ENCODE measurements at regions not wholly inside any gene's neighbourhood (a gene's known extent, or its start where the extent isn't known, plus 50 kb on each side); places are given as distances from the start of the nearest gene placed in this dataset.

GRCh38 chr12:11962860-11963259, 107.9 kb upstream of the BCL2L14 start:
- peaks cover 24% of the 10 kb centered on the region for H3K4me1 ChIP-seq (ENCODE audit: control insufficient read depth, extremely low read depth, insufficient read depth, low read length)
- H3K79me2 ChIP-seq (ENCODE audit: control insufficient read depth, insufficient read depth, low read length): no peaks in the 10 kb centered on the region
- no peak overlapping the region for H3K27ac ChIP-seq (ENCODE audit: insufficient read depth, low read depth, low read length)
- no peaks in the 10 kb centered on the region for H3K9me1 ChIP-seq (replicated peaks; ENCODE audit: control insufficient read depth, extremely low read depth, insufficient read depth, low read length)
- DNase-seq (ENCODE audit: low read depth, low spot score) (no peak), FAIRE-seq (no peak)
- CTCF ChIA-PET: interaction anchor here (0.8 kb wide), 1 partner anchor 16 kb away, joined by 3 read pairs; no protein-coding TSS in a partner anchor
- no TSS peak for BruUV-seq (replicated peaks)
- dilution Hi-C loops (cut with MboI; ENCODE audit: extremely low pct_ligation_motif_present, low sequenced_read_pairs): no loop called here
- no peak overlapping the region for H2AFZ ChIP-seq (ENCODE audit: low read depth, low read length)
- H3K9me3 ChIP-seq (replicated peaks; ENCODE audit: control insufficient read depth, insufficient read depth, low read length): no peaks in the 10 kb centered on the region
- no peaks in the 10 kb centered on the region for H4K20me1 ChIP-seq (replicated peaks; ENCODE audit: control insufficient read depth, extremely low read depth, insufficient read depth, low read length)
- H3K4me3 ChIP-seq (replicated peaks in 1 of 3; ENCODE audit: insufficient read depth in 1 of 3, low read depth in 1 of 3, low read length in 3 of 3): no peak overlapping the region
- no peaks in the 10 kb centered on the region for H3K36me3 ChIP-seq (ENCODE audit: control insufficient read depth in 2 of 2, extremely low read depth in 1 of 2, insufficient read depth in 2 of 2, low read length in 2 of 2)
- POLR2A ChIA-PET: interaction anchor here (0.7 kb wide), 1 partner anchor 10 kb away, joined by 6 read pairs; no protein-coding TSS in a partner anchor
- intact Hi-C loops (cut with micrococcal nuclease): no loop called here
- H3K4me2 ChIP-seq (ENCODE audit: insufficient read depth, low read length): no peak overlapping the region
- H3K9ac ChIP-seq (replicated peaks; ENCODE audit: extremely low read depth, insufficient read depth, low read length): no peak overlapping the region
- H3K27me3 ChIP-seq (ENCODE audit: control insufficient read depth in 2 of 2, insufficient read depth in 2 of 2, low read length in 2 of 2): no peaks in the 10 kb centered on the region
- TF ChIP-seq CTCF (IDR thresholded peaks at IDR 0.05; ENCODE audit: extremely low read depth in 1 of 2, insufficient read depth in 1 of 2, low read depth in 1 of 2, low read length in 2 of 2) (no peak), JUN (IDR thresholded peaks at IDR 0.05; ENCODE audit: borderline replicate concordance, insufficient read depth, insufficient read length, low read depth) (no peak), POLR2A (IDR thresholded peaks at IDR 0.05; ENCODE audit: low read depth, low read length) (no peak), GATA2 (IDR thresholded peaks at IDR 0.05; ENCODE audit: insufficient read depth, insufficient read length, low read depth, low read length) (no peak), POLR2AphosphoS5 (IDR thresholded peaks at IDR 0.05; ENCODE audit: insufficient read depth, low read depth, low read length) (no peak)

- TF ChIP-seq, protein P1, sequence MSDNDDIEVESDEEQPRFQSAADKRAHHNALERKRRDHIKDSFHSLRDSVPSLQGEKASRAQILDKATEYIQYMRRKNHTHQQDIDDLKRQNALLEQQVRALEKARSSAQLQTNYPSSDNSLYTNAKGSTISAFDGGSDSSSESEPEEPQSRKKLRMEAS (IDR thresholded peaks at IDR 0.05; ENCODE audit: insufficient read depth, insufficient read length): no peak
- no peak for TF ChIP-seq EZH2 (IDR thresholded peaks at IDR 0.05; ENCODE audit: borderline replicate concordance, low read depth, low read length, severe bottlenecking)
- TF ChIP-seq POLR2AphosphoS5 (IDR thresholded peaks at IDR 0.05; ENCODE audit: insufficient read depth, low read depth, low read length): no peak
- no peak for TF ChIP-seq FOS (IDR thresholded peaks at IDR 0.05; ENCODE audit: borderline replicate concordance, insufficient read depth, low read length)
- no peak for TF ChIP-seq CTCF (IDR thresholded peaks at IDR 0.05; ENCODE audit: extremely low read depth in 1 of 2, insufficient read depth in 1 of 2, low read depth in 1 of 2, low read length in 2 of 2)
- TF ChIP-seq GATA2 (IDR thresholded peaks at IDR 0.05; ENCODE audit: insufficient read depth, insufficient read length, low read depth, low read length): no peak
- TF ChIP-seq POLR2A (IDR thresholded peaks at IDR 0.05; ENCODE audit: low read depth, low read length): no peak
- TF ChIP-seq MYC (IDR thresholded peaks at IDR 0.05; ENCODE audit: low read depth, low read length): no peak
- TF ChIP-seq JUN (IDR thresholded peaks at IDR 0.05; ENCODE audit: borderline replicate concordance, insufficient read depth, insufficient read length, low read depth): no peak
- Histone ChIP-seq H3K27me3 (ENCODE audit: control insufficient read depth in 2 of 2, insufficient read depth in 2 of 2, low read length in 2 of 2) (no peaks in the 10 kb centered on the region), H3K4me2 (ENCODE audit: insufficient read depth, low read length) (no peak overlapping the region), H3K4me3 (replicated peaks in 1 of 3; ENCODE audit: insufficient read depth in 1 of 3, low read depth in 1 of 3, low read length in 3 of 3) (no peak overlapping the region), H3K4me1 (ENCODE audit: control insufficient read depth, extremely low read depth, insufficient read depth, low read length) (peaks cover 21% of the 10 kb centered on the region), H4K20me1 (replicated peaks; ENCODE audit: control insufficient read depth, extremely low read depth, insufficient read depth, low read length) (no peaks in the 10 kb centered on the region), H3K79me2 (ENCODE audit: control insufficient read depth, insufficient read depth, low read length) (no peaks in the 10 kb centered on the region), H3K9me1 (replicated peaks; ENCODE audit: control insufficient read depth, extremely low read depth, insufficient read depth, low read length) (no peaks in the 10 kb centered on the region), H2AFZ (ENCODE audit: low read depth, low read length) (no peak overlapping the region), H3K9ac (replicated peaks; ENCODE audit: extremely low read depth, insufficient read depth, low read length) (no peak overlapping the region), H3K27ac (ENCODE audit: insufficient read depth, low read depth, low read length) (no peak overlapping the region), H3K36me3 (ENCODE audit: control insufficient read depth in 2 of 2, extremely low read depth in 1 of 2, insufficient read depth in 2 of 2, low read length in 2 of 2) (no peaks in the 10 kb centered on the region), H3K9me3 (replicated peaks; ENCODE audit: control insufficient read depth, insufficient read depth, low read length) (no peaks in the 10 kb centered on the region)
- intact Hi-C loops (cut with micrococcal nuclease): no loop called here
- DNase-seq (ENCODE audit: low read depth, low spot score) (no peak), FAIRE-seq (no peak)
- ChIA-PET POLR2A (no interaction called here), CTCF (interaction anchor here (0.8 to 1.0 kb wide), 2 partner anchors 17 to 69 kb away, joined by 3 read pairs; no protein-coding TSS in a partner anchor)
- dilution Hi-C loops (cut with MboI; ENCODE audit: extremely low pct_ligation_motif_present, low sequenced_read_pairs): no loop called here
- no TSS peak for BruUV-seq (replicated peaks)
Measured at GRCh38 chr12:11963841-11964471, 106.8 kb upstream of the BCL2L14 start.
